ENCODE measurements at regions not wholly inside any gene's neighbourhood (a gene's known extent, or its start where the extent isn't known, plus 50 kb on each side); places are given as distances from the start of the nearest gene placed in this dataset.

DNA sequence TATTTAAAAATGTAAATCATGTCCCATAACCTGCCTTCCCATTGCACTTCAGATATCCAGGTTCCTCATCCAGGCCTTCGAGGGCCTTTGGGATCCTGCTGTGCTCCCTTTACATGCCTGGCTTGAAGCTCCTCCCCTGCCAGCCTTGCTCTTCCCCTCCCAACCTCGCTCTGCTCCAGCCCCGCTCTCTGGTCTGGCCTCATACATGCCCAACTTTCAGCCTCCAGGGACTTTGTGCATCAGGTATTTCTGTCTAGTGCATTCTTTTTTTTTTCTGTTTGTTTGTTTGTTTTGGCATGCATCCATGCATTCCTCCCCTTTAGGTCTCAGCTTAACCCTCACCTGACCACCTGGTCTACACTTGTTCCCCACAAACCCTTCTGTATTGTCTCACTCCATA is 160.3 kb downstream of the SNX10 start:
- Histone ChIP-seq H3K9me3 (ENCODE audit: control insufficient read depth, low read length) (no peaks in the 10 kb centered on the region), H3K36me3 (ENCODE audit: control insufficient read depth, insufficient read depth, low read length) (no peaks in the 10 kb centered on the region), H3K4me2 (ENCODE audit: low read length) (no peak overlapping the region), H3K79me2 (no peaks in the 10 kb centered on the region), H3K9ac (no peak overlapping the region), H3K27me3 (ENCODE audit: control insufficient read depth, insufficient read depth, low read length) (no peaks in the 10 kb centered on the region), H3K4me3 (ENCODE audit: low read depth, low read length) (no peak overlapping the region), H2AFZ (no peak overlapping the region), H3K4me1 (no peaks in the 10 kb centered on the region), H3K27ac (no peak overlapping the region)
- TF ChIP-seq, protein P1, sequence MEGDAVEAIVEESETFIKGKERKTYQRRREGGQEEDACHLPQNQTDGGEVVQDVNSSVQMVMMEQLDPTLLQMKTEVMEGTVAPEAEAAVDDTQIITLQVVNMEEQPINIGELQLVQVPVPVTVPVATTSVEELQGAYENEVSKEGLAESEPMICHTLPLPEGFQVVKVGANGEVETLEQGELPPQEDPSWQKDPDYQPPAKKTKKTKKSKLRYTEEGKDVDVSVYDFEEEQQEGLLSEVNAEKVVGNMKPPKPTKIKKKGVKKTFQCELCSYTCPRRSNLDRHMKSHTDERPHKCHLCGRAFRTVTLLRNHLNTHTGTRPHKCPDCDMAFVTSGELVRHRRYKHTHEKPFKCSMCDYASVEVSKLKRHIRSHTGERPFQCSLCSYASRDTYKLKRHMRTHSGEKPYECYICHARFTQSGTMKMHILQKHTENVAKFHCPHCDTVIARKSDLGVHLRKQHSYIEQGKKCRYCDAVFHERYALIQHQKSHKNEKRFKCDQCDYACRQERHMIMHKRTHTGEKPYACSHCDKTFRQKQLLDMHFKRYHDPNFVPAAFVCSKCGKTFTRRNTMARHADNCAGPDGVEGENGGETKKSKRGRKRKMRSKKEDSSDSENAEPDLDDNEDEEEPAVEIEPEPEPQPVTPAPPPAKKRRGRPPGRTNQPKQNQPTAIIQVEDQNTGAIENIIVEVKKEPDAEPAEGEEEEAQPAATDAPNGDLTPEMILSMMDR (IDR thresholded peaks at IDR 0.05), result no peak

DNA sequence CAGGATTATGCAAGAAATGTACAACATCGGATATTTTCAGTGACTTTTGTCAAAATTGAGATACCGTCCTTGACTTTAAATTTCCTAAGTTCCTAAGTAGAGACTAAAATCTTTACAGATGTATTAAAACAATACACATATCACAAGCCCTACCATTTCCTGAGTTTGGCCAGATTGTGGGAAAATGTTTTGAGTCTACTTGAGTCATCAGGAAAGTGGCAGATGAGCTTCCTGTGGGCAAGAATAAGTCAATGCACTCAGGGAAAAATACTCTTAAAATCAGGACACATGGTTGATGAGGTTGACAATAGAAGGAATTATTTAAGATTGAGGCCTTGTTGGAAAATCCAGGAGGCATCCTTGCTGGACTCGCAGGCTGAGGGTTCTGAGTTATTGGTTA is 162.5 kb downstream of the SNX10 start:
- Histone ChIP-seq H3K79me2 (no peaks in the 10 kb centered on the region), H3K4me3 (ENCODE audit: low read depth, low read length) (no peak overlapping the region), H3K4me1 (no peaks in the 10 kb centered on the region), H3K4me2 (ENCODE audit: low read length) (no peak overlapping the region), H3K9me3 (ENCODE audit: control insufficient read depth, low read length) (no peaks in the 10 kb centered on the region), H3K36me3 (ENCODE audit: control insufficient read depth, insufficient read depth, low read length) (no peaks in the 10 kb centered on the region), H2AFZ (no peak overlapping the region), H3K9ac (no peak overlapping the region), H3K27me3 (ENCODE audit: control insufficient read depth, insufficient read depth, low read length) (no peaks in the 10 kb centered on the region), H3K27ac (no peak overlapping the region)
- TF ChIP-seq, protein P1 (IDR thresholded peaks at IDR 0.05), result no peak

DNA sequence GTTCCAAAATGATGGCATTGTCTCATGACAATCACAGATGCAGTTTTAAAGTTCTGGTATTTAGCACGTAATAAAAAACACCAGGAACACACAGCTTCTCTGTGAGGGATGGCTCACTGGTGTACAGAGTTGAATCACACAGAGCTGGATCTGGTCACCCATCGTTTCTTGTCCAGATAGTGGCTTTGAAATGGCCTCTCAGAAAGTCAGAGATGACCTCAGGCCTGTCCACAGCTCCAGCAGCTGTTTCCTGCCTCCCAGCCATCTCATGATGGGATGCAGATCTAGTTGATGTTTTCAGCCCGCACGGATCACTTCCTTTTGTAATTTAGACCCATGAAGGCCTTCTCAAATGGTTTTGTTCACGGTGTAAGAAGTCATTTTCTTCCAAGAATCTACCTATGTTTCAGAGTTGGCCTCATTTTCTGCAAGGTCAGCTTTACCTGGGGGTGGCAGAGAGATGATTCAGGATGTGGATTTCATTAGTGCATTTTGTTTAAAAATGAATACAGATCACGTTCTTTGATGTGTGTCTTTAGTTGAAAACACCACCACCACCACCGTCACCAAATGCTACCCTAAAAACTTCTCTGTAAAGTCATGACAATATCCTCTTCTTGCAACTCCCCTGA is 166.2 kb downstream of the SNX10 start:
- Histone ChIP-seq H3K4me2 (ENCODE audit: low read length) (no peak overlapping the region), H3K4me3 (ENCODE audit: low read depth, low read length) (no peak overlapping the region), H3K4me1 (no peaks in the 10 kb centered on the region), H3K9ac (no peak overlapping the region), H2AFZ (no peak overlapping the region), H3K27ac (no peak overlapping the region), H3K36me3 (ENCODE audit: control insufficient read depth, insufficient read depth, low read length) (no peaks in the 10 kb centered on the region), H3K9me3 (ENCODE audit: control insufficient read depth, low read length) (no peaks in the 10 kb centered on the region), H3K27me3 (ENCODE audit: control insufficient read depth, insufficient read depth, low read length) (no peaks in the 10 kb centered on the region), H3K79me2 (no peaks in the 10 kb centered on the region)
- TF ChIP-seq, protein P1 (IDR thresholded peaks at IDR 0.05), result no peak

DNA sequence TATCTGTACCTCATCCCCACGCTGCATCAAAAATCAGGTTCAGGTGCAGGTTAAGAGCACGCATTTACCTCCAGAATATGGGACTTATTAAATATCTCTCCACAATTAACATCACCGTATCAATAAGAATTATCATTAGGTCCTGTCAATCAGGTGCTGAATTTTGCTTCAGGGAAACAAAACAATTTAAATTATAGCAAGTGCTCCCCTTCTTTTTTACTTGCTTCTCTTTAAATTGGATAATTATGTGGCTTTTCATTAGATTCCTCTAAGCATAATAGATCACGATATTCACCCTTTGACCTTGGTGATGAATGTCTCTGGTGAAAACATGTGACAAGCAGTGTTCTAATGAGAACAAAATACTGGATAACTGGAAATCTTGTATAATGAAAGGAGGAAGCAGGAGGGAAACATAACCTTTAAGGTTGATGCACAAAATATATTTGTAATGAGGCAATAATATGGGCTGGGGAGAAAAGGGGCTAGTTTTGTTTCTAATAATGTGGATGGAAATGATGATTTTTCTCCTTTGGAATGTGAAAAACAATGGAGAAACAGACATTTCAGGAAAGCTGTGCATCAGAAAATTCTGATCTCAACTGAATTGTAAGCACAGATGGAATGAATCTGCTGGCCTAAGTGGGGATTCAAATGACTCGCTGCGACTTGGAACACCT is 166.9 kb downstream of the SNX10 start:
- H3K27me3 ChIP-seq (ENCODE audit: control insufficient read depth, insufficient read depth, low read length), result no peaks in the 10 kb centered on the region
- TF ChIP-seq, protein P1 (IDR thresholded peaks at IDR 0.05), result no peak
- no peaks in the 10 kb centered on the region for H3K36me3 ChIP-seq (ENCODE audit: control insufficient read depth, insufficient read depth, low read length)
- H3K4me2 ChIP-seq (ENCODE audit: low read length), result no peak overlapping the region
- H3K4me3 ChIP-seq (ENCODE audit: low read depth, low read length), result no peak overlapping the region
- H3K79me2 ChIP-seq, result no peaks in the 10 kb centered on the region
- H2AFZ ChIP-seq, result no peak overlapping the region
- H3K27ac ChIP-seq, result no peak overlapping the region
- H3K4me1 ChIP-seq, result no peaks in the 10 kb centered on the region
- H3K9me3 ChIP-seq (ENCODE audit: control insufficient read depth, low read length), result no peaks in the 10 kb centered on the region
- H3K9ac ChIP-seq, result no peak overlapping the region

Measured in parathyroid adenoma (tissue), 2 donors.